Activated T-cell treated with anti-CD3 and anti-CD28 coated beads for 4 hours (primary cell): ENCODE measurements at regions not wholly inside any gene's neighbourhood (a gene's known extent, or its start where the extent isn't known, plus 50 kb on each side); places are given as distances from the start of the nearest gene placed in this dataset.

ENCODE experiments used
- DNase-seq: peaks from one replicate; pipeline ENCODE4 v3.0.0-alpha.2; 2020

GRCh38 chr12:13375583-13376345 lies 179.2 kb downstream of the EMP1 start:
- no peak for DNase-seq

DNA sequence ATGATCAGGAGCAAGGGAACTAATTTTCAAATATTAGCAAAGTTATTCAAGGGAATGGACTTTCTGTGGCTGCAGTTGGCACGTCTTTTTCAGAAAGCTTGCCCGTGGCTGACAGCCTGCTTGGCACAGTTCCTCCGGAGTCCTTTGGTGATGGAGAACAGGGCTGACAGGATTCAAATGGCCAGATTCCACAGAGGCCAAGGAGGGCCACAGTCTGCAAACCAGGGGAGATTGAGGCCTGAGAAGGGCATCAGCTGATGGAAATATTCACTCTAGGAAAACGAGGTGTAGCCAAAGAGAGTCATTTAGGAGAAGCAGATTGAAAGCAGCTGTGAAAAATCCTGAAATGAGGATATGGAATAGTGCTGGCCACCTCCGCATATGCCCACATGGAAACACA lies 178.3 kb downstream of the EMP1 start:
- DNase-seq = no peak

- DNase-seq = no peak
Observed at GRCh38 chr12:13373803-13374202, 177.3 kb downstream of the EMP1 start.

DNA sequence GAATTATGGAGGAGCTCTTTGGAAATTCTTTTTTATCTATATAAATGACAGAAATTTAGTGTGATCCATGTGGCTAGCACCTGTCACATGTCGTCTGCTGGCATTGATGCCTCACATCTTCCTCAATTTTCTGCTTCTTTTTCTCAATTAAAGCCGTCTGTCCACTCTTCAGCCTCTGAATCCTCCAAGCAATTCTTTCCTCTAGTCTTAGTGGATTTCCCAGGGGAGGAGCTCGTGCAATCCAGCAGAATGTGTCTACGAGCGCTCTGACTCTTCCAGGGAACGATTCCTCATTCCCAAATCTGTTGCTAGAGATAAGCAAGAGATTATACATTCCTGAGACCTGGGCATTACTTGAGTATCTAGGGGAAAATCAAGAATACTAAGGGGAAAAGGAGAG lies 176.6 kb downstream of the EMP1 start:
- DNase-seq = no peak

DNA sequence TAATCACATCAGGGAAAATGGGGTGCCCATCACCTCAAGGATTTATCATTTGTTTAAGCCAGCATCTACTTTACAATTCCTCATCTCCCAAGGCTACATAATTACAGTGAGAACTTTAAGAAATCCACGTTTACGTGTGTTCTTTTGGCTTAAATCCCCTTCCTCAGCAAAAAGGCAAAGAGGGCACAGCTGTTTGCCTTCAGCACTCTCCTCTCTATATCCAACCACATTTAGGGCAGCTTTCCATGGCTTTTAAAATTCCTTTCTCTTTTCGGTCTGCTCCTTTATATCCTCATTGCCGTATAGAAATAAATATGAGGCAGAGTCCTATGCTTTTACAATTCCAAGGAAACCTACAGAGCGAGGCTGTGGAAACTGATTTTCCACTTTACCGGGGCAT lies 175.9 kb downstream of the EMP1 start:
- DNase-seq = no peak

DNA sequence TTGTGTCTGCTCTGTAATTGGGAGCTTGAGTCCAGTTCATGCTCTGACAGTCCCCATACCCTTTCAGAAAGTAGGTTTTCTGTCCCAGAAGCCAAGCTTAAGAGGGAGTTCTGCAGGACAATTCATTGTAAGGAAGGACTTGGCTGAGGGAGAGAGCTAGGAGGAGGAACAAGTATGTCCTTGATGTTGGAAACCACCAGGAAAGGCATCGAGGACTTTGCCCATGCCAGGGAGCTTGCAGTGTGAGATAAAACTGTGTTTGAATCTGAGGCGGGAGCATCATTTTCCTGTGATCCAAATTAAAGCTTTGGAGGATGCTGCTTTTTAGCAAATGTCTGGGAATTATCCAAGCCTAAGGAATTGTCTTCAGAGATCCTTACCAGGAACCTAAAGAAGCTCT lies 175.3 kb downstream of the EMP1 start:
- DNase-seq = no peak

- no peak for DNase-seq
Observed at GRCh38 chr12:13371367-13371766, 174.8 kb downstream of the EMP1 start.

DNA sequence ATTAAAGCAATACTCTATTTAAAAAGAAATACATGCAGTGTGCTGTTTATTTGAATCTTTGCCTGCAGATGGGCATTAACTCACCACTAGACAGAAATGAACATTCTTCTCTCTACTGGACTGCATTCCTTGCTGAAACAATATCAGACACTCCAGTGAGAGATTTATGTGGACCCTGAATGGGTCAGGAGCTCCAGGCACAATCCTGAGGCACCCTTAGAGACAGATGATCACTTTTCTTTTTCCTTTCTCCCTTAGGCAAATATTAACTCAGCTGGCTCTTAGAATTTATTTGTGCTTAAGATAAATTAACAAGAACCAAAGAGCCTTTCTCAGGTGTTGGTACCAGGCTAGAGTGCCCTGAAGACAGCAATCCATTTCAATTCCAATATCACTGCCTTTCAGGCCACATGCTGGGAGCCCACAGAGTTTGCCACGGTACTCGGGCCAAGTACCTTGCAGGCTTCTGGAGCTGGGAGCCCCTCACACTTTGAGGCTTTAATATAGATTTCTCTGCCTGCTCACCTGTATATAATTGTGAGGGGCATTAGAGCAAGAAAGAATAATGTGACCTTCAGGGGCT lies 173.0 kb downstream of the EMP1 start:
- DNase-seq = no peak

GRCh38 chr12:13368971-13369370 lies 172.4 kb downstream of the EMP1 start:
- no peak for DNase-seq

DNA sequence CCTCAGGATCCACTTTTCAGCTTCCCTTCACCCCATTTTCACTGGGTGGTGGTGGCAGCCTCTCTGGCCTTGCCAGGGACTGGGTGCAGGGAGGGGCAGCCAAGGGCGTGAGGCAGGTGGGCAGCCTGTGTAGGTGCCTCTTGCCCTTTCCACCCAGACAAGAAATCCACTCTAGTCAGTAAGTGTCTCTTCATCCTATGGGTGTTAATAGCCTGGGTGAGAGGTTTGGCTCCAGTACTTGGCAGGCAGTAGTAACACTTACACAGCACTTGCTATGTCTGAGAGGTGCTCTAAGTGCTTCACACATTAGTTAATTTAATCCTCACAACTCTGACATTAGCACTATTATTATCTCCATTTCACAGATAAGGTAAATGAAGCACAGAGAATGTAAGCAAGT lies 171.9 kb downstream of the EMP1 start:
- no peak for DNase-seq

GRCh38 chr12:13367973-13368372 lies 171.4 kb downstream of the EMP1 start:
- DNase-seq = no peak

DNA sequence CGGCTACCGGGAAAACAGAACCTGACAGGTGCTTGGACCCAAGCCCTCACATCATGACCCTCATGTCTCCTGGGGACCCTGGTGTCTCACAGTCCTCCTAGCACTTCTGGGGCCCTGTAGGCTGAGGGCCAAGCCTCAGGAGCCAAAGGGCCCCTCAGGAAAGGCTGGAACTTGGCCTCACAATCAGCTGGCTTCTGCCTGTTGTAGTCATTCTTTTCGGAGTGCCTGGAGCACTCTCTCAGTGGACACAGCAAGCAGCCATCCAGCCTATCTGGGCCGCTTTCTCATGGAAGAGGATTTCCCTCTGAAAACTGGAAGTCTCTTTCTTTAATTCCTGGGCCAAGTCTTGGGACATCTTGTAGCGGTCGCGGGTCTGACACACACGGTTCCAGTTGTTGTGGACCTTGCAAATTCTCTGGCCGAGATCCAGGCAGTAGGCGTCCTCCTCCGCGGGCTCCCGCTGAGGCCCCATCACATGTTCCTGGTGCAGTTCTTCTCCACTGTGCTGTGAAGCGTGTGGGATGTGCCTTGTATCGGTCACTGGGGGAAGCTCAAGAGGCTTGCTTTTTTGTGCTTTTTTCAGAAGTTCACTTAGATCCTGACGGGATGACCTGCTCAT lies 169.3 kb downstream of the EMP1 start:
- DNase-seq = no peak

DNA sequence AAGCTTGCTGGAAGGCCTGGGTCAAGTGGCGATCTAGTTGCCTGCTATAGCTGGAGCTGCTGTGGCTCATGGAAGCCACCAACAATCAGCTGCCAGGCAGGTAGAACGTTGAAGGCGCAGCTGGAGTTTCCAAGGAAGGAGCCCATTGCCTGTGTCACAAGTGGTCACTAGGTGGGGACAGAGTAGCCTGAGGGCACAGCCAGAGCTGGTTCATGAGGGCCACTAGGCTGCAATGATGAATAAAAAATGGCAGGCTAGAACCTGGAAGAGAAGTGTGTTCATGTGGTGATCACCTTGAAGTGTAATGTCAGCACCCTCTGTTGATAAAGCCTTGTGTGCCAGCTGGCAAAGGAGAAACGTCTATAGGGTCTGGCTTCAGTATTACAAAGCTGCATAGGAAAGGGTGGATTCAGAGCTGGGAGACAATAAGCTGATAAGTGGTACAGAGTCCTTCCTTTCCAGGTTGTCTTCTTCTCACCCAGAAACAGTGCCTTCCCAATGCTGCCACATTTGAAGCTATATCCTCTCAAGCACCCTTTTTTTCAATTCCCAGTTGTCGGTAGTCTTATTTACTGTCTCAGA lies 165.8 kb downstream of the EMP1 start:
- DNase-seq = peak; percentile 4

DNA sequence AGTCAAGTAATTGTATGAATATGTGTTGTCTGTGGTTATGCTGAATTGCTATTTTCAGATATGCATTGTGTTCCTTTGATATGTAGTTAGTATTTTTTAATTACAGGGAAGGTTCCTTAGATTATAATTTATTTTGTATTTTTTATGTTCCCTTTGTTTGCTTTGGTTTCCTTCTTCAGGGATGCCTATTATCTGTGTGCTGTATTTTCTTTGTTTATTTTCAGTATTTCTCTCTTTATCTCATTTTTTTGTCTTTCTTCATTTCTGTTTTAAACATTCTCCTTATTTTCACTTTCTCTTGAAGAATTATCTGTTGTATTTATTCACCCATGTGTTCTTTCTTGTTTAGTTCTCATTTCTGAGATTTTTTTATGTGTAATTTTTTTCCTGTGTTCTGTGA lies 163.1 kb downstream of the EMP1 start:
- no peak for DNase-seq

DNA sequence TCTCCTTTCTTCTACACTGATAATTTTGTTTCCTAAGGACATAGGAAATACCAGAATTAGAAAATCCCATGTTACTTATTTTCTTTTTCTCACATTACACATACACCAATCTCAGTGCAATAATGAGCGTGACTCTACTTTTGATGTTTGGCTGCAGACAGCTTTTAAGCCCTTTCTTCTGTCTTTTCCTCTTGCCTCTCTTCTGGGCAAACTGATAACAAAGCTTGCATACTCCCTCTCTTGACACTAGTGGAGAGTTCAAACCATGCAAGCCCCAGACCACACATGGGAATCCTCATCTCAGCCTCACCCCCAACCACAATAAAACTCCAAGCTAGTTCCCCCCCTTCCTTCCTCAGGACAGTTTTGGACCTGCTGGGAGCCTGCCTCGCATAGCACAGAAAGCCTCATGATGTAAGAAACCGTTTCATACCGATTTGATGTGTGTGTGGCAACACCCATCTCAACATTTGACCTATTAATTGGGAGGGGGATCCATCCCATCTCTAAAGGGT lies 161.9 kb downstream of the EMP1 start:
- no peak for DNase-seq

GRCh38 chr12:13350946-13351345 lies 154.4 kb downstream of the EMP1 start:
- DNase-seq = no peak

- no peak for DNase-seq
Observed at GRCh38 chr12:13350381-13350780, 153.9 kb downstream of the EMP1 start.

DNA sequence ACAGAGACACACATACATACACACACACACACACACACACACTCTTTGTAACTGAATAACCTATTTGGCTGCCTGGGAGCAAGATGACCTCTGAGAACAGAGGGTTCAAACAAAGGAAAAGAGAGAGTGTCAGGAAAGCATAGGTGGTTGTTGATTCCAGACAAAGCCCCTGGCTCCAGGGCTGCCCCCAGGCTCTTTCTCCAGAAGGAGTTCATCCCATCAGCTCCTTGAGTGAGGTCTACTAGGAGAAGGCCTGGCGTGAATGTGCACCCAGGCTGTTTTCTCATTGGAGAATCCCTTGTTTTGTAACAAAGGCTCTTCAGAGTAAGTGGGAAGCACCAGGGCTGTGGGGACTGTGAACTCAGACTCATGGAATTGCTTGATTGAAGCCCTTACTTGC lies 151.9 kb downstream of the EMP1 start:
- DNase-seq = no peak

DNA sequence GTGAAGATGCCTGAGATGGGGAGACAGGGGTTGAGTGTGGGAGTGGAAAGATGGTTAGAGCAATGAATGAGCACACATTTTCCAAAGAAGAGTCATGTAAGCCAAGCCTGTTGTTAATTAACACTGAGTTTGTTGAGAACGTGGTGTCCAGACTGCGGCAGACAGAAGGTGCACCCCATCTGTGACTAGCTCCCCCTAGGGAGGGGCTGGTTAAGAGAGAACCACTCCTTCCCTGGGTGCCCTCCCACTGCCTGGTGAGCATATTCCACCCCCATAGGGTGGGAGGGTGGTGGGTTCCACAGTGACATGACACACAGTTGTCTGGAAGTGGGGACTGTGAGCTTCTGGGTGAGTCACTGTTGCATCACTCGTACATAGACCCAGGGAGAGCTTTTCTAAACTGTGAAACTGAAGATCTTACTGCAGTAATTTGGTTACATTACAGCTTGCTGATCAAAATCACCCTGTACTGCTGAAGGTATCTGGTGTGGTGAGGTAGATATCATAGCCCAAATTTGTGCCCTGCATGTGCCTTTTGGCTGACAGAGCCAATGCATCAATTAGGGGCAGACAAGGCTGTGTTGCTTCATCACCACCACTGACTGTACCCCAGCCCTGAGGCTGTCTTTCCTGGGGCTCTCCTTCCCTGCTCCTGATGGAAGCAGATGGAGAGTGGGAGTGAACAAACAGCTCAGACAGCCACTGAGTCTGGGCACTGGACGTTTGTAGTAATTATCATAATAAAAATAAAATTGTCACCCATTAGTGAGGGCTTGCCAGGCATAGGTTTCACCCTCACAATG lies 150.9 kb downstream of the EMP1 start:
- peak; percentile 3 for DNase-seq

DNA sequence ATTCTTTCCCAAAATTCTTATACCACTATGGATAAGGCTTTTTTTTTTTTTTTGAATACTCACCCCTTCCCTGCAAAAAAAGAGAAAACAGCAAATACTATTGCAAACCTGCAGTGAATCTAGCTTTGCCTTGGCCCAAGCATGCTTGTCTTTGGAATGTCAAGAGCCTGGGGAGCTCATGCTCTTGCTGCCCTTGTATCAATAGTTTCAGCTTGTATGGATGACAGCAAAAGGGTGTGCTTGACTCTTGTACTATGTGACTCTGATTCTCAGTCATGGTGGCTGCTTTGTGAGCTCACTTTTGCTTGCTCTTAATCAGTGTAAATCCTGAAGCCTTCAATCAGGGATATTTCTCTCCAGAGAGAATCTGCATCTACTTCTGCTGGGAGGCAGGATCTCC lies 149.2 kb downstream of the EMP1 start:
- no peak for DNase-seq

GRCh38 chr12:13343375-13343774 lies 146.8 kb downstream of the EMP1 start:
- no peak for DNase-seq

DNA sequence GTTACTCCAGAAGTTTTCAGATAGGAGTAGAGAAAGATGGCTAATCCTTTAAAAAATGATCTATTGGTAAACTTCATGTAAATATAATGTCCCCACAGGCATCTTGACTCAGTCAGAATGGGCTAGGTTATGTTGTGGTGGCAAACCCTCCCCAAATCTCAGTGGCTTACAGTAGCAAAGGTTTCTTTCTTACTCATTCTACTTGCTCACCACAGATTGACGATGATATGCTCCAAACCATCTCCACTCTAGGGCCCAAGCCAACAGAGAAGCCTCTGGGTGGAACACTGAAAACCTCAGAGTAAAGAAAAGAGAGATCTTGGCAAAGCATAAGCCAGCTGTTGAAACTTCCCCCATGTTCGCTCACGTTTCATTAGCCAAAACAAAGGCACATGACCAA lies 146.4 kb downstream of the EMP1 start:
- DNase-seq = no peak

DNA sequence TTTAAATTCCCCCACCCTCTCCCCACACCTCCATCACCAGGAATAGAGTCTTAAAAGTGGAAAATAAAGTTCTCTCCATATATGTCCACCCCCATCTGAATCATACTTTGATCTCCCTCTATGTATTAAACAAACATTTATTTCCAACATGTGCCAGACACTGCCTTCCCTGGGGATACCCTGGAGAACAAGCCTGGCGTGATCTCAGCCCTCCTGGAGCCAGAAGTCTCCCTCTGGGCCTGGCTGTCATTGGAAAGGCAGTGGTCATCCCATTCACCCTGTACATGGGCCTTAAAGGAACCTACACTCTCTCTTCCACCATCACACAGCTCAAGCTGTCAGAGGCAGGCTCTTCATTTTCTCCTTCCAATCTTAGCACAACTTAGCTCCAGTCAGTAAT lies 143.6 kb downstream of the EMP1 start:
- DNase-seq = no peak
